ENCODE measurements at regions not wholly inside any gene's neighbourhood (a gene's known extent, or its start where the extent isn't known, plus 50 kb on each side); places are given as distances from the start of the nearest gene placed in this dataset.

DNA sequence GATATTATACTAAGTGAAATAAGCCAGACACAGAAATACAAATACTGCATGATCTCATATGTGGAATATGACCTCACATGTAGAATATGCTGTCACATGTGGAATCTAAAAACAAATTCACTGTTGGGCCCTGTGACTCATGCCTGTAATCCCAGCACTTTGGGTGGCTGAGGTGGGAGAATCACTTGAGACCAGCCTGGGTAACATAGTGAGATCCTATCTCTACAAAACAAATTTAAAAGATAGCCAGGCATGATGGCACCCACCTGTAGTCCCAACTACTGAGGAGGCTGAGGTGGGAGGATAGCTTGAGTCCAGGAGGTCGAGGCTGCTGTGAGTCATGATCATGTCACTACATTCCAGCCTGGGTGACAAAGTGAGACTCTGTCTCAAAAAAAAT, 160.3 kb downstream of the PTEN start:
- DNase-seq (ENCODE audit: extremely low spot score) = no peak
- Histone ChIP-seq H3K27ac (ENCODE audit: low read depth) (no peak overlapping the region), H3K36me3 (ENCODE audit: insufficient read depth) (no peaks in the 10 kb centered on the region), H3K4me1 (ENCODE audit: insufficient read depth) (no peaks in the 10 kb centered on the region), H3K4me3 (ENCODE audit: low read depth, low read length) (no peak overlapping the region)
- 82% methylated on average over 1 of the region's 1 CpG for WGBS

DNA sequence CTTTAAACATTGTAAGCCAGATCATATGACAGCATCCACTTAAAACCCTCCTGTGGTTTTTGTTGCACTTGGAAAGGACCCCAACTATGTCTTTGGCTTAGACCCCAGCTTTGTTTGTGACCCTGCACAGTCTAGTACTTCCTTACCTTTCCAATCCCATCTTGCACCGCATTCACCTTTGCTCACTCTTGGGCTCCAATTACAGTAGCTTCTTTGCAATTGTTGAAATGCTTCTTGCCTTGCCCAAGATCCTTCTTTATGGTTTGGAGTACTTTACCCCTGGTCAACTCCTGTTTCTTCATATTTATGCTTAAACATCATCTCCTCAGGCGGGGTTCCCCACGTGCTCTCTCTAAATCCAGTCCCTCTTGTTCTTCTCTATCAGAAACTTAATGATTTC, 162.6 kb downstream of the PTEN start:
- WGBS = 96% methylated on average over 3 of the region's 3 CpGs
- no peak overlapping the region for H3K27ac ChIP-seq (ENCODE audit: low read depth)
- H3K36me3 ChIP-seq (ENCODE audit: insufficient read depth) = no peaks in the 10 kb centered on the region
- H3K4me3 ChIP-seq (ENCODE audit: low read depth, low read length) = no peak overlapping the region
- no peaks in the 10 kb centered on the region for H3K4me1 ChIP-seq (ENCODE audit: insufficient read depth)
- no peak for DNase-seq (ENCODE audit: extremely low spot score)

DNA sequence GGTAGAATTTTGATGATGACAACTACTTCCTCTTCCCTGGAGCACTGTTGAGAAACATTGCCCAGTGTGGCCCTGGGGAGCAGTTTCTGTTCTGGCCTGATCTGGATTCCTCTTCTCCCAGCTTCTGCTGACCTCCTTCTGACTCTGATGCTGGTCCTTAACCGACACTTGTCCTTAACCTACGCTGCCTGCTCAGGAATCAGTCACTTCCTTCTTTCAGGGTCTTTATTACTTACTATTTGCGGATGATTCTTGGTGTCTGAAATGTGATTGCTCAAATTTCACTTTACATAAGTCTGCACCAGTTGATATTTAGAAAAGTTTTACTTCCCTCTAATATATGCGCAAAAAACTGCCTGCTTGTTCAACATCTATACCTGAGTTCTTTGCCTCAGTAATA, 164.1 kb downstream of the PTEN start:
- 90% methylated on average over 4 of the region's 4 CpGs for WGBS
- H3K27ac ChIP-seq (ENCODE audit: low read depth) = no peak overlapping the region
- no peak for DNase-seq (ENCODE audit: extremely low spot score)
- H3K4me3 ChIP-seq (ENCODE audit: low read depth, low read length) = no peak overlapping the region
- no peaks in the 10 kb centered on the region for H3K4me1 ChIP-seq (ENCODE audit: insufficient read depth)
- no peaks in the 10 kb centered on the region for H3K36me3 ChIP-seq (ENCODE audit: insufficient read depth)

DNA sequence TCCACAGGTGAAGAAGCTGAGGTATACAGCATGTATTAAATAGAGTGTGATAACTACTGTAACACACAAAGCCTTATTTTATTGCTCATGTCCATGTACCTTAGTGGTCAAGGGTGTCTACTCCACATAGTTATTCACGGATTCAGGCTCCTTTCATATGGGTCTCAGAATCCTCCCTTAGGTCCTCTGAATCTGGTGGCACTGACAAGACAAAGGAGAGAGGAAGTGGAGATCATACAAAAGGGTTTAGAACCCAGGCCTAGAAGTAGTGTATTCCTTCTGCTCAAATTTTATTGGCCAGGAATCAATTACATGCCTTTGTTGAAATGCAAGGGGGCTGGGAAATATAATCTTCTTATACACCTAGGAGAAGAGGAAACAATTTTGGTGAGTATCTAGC, 164.6 kb downstream of the PTEN start:
- Histone ChIP-seq H3K4me3 (ENCODE audit: low read depth, low read length) (no peak overlapping the region), H3K4me1 (ENCODE audit: insufficient read depth) (no peaks in the 10 kb centered on the region), H3K36me3 (ENCODE audit: insufficient read depth) (no peaks in the 10 kb centered on the region), H3K27ac (ENCODE audit: low read depth) (no peak overlapping the region)
- WGBS = 85% methylated on average over 1 of the region's 1 CpG
- DNase-seq (ENCODE audit: extremely low spot score) = no peak

DNA sequence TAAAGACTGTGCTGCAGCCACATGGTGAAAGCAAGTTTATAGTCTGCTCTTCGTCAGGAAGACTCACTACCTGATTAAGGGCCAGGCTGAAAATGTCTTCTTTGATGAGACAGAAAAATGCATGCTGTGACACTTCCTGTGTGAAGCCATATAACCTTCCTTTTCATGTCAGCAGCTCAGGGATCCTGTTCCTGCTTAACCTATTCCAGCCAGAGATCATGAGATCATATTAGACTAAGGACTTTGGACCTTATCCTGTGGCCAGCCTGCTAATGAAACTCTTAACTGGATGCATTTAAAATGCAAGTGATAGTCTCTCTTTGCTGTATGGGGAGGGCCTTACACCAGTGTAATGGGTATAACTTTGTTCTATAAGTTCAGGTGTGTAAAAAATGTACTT, 165.2 kb downstream of the PTEN start:
- 74% methylated on average over 1 of the region's 1 CpG for WGBS
- DNase-seq (ENCODE audit: extremely low spot score) = no peak
- H3K36me3 ChIP-seq (ENCODE audit: insufficient read depth) = no peaks in the 10 kb centered on the region

DNA sequence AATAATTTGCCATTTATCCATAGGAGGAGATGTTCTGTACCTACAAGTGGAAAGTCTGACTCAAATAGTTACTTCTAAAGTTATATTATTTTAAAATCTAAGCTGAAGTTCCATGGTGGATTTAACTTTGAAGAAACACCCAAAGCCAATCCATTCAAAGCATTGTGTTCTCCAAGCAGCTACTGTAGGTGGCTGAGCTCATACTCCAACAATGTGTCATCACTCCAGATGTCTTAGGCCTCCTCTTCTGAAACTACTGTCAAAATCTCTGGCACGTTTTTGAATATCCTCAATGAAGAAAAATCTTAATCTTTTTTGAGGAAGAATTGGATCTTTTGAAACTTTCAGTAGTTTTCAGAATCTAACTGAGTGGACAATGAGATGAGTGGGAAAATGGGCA, 169.1 kb downstream of the PTEN start:
- no peak overlapping the region for H3K27ac ChIP-seq (ENCODE audit: low read depth)
- no peaks in the 10 kb centered on the region for H3K36me3 ChIP-seq (ENCODE audit: insufficient read depth)
- WGBS = 53% methylated on average over 1 of the region's 1 CpG
- no peaks in the 10 kb centered on the region for H3K4me1 ChIP-seq (ENCODE audit: insufficient read depth)
- DNase-seq (ENCODE audit: extremely low spot score) = no peak
- no peak overlapping the region for H3K4me3 ChIP-seq (ENCODE audit: low read depth, low read length)

More for the DNA sequence above, 165.2 kb downstream of the PTEN start:
- H3K4me3 ChIP-seq (ENCODE audit: low read depth, low read length) = no peak overlapping the region
- H3K4me1 ChIP-seq (ENCODE audit: insufficient read depth) = no peaks in the 10 kb centered on the region
- H3K27ac ChIP-seq (ENCODE audit: low read depth) = no peak overlapping the region

DNA sequence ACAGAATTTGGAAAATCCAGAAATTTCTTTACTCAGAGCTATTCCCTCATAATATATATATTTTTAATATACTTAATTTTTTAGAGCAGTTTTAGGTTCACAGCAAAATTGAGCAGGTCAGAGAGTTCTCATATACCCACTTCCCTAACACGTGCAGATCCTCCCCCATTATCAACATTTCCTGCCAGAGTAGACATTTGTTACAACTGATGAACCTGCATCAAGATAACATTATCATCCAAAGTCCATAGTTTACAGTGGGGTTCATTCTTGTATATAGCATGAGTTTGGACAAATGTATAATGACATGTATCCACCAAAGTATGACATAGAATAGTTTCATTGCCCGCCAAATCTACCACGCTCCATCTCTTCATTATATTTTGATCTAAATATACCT, 170.0 kb downstream of the PTEN start:
- Histone ChIP-seq H3K4me3 (ENCODE audit: low read depth, low read length) (no peak overlapping the region), H3K4me1 (ENCODE audit: insufficient read depth) (no peaks in the 10 kb centered on the region), H3K27ac (ENCODE audit: low read depth) (no peak overlapping the region), H3K36me3 (ENCODE audit: insufficient read depth) (no peaks in the 10 kb centered on the region)
- WGBS = 84% methylated on average over 3 of the region's 3 CpGs
- DNase-seq (ENCODE audit: extremely low spot score) = no peak

DNA sequence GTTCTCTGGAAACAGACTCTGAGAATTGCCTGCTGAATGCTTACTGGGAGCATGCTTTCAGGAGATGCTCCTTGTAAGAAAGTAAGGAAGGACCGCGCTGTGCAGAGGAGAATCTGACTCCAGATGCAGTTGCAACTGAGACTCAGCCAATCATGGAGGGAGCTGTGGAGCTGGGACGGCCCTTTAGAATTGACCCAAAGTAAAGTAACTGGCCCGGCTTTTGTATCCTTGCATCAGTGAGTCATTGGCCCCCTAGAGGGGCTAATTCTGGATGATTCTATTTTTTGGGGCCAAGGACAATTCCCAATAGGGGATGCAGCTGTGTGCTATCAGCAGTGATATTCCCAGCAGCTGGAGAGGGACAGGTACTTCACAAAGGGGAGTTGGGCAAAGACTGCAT, 170.4 kb downstream of the PTEN start:
- Histone ChIP-seq H3K4me3 (ENCODE audit: low read depth, low read length) (no peak overlapping the region), H3K36me3 (ENCODE audit: insufficient read depth) (no peaks in the 10 kb centered on the region), H3K4me1 (ENCODE audit: insufficient read depth) (no peaks in the 10 kb centered on the region), H3K27ac (ENCODE audit: low read depth) (no peak overlapping the region)
- WGBS = 89% methylated on average over 4 of the region's 4 CpGs
- no peak for DNase-seq (ENCODE audit: extremely low spot score)

DNA sequence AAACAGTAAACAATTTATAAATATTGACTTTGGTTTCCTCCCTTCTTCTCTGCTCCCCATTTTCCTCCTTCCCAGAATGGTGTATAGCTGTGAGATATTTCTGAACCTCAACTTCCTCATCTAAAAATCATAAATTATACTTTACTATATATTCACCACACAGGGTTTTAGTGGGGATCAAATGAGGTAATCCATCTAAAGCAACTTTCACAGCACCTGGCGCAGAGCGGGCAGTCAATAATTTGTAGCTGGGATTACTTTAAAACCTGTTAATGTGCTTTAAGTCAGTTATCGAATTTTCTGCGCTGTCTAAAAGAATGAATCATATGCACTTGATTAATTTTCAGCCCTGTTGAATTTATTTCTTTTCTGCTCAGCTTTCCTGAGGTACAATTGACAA, 172.7 kb downstream of the PTEN start:
- no peak for DNase-seq (ENCODE audit: extremely low spot score)
- WGBS = 95% methylated on average over 4 of the region's 4 CpGs
- Histone ChIP-seq H3K4me1 (ENCODE audit: insufficient read depth) (no peaks in the 10 kb centered on the region), H3K4me3 (ENCODE audit: low read depth, low read length) (no peak overlapping the region), H3K27ac (ENCODE audit: low read depth) (no peak overlapping the region), H3K36me3 (ENCODE audit: insufficient read depth) (no peaks in the 10 kb centered on the region)

DNA sequence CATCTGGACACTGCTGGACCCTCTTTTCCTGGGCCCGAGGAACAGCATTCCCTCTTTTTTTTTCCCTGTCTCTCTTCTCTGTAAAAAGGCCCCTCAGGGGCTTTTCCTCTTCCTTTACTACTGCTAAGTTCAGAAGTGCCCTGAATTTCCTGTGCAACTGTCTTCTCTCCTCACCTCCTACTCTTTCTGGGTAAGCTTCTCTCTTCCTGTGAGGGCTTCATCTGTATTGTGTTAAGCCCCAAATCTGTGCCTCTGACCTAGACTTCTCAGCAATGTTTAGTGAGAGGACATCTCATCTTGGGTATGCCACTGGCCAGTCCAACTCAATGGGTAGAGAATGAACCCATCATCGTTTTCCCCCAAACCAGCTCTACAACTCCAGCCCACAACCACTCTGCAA, 174.2 kb downstream of the PTEN start:
- no peak for DNase-seq (ENCODE audit: extremely low spot score)
- H3K4me1 ChIP-seq (ENCODE audit: insufficient read depth) = peaks cover 2% of the 10 kb centered on the region
- WGBS = 79% methylated on average over 2 of the region's 2 CpGs
- H3K27ac ChIP-seq (ENCODE audit: low read depth) = no peak overlapping the region
- no peaks in the 10 kb centered on the region for H3K36me3 ChIP-seq (ENCODE audit: insufficient read depth)
- no peak overlapping the region for H3K4me3 ChIP-seq (ENCODE audit: low read depth, low read length)

DNA sequence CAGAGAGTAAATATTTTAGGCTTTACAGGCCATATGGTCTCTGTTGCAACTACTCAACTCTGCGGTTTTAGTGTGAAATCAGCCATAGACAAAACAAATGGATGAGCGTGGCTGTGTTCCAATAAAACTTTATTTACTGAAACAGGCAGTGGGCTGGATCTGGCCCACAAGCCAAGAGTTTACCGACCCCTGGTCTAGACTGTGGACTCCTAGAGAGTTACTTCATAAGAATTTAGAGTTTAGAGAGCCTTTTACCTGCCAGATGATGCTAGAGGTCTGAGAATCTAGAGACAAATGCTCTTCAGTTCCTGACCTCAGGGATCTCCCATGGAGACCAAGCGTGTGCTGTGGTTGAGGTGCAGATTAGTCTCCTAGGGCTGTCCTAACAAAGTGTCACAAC, 174.8 kb downstream of the PTEN start:
- Histone ChIP-seq H3K4me1 (ENCODE audit: insufficient read depth) (peaks cover 2% of the 10 kb centered on the region), H3K27ac (ENCODE audit: low read depth) (no peak overlapping the region), H3K4me3 (ENCODE audit: low read depth, low read length) (no peak overlapping the region), H3K36me3 (ENCODE audit: insufficient read depth) (no peaks in the 10 kb centered on the region)
- no peak for DNase-seq (ENCODE audit: extremely low spot score)
- WGBS = 62% methylated on average over 4 of the region's 4 CpGs

DNA sequence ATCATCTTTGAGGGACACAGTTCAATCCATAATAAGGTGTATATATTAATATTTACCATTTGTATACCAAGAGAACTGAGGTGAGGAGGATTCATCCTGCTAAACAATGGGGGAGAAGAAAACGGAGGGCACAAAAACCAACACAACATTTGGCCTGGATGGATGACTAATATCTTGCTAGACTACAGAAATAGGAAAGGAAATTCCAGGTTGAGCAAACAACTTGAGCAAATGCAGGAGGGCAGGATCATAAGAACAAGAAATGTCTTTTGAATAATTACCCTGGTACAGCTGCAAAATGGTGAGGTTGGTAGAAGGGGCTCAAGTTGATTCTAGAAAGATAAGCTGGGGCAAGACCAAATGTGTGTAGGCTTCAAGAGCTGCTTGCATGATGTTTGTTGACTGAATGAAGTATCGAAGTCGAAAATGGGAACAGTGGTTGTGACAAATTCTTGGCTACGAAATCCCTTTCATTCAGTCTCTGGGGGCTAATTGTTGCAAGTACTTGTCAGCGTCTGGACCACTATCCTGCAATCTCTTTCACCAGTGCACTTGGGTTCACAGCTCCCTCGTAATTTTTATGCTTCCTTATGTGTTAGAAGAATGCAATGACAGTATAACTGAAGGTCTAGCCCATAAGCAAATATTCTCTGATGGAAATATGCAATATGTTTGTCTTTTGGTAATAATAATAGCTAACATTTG, 176.2 kb downstream of the PTEN start:
- WGBS = 76% methylated on average over 6 of the region's 6 CpGs
- no peaks in the 10 kb centered on the region for H3K36me3 ChIP-seq (ENCODE audit: insufficient read depth)
- DNase-seq (ENCODE audit: extremely low spot score) = no peak
- no peak overlapping the region for H3K27ac ChIP-seq (ENCODE audit: low read depth)
- peaks cover 2% of the 10 kb centered on the region for H3K4me1 ChIP-seq (ENCODE audit: insufficient read depth)
- H3K4me3 ChIP-seq (ENCODE audit: low read depth, low read length) = no peak overlapping the region

DNA sequence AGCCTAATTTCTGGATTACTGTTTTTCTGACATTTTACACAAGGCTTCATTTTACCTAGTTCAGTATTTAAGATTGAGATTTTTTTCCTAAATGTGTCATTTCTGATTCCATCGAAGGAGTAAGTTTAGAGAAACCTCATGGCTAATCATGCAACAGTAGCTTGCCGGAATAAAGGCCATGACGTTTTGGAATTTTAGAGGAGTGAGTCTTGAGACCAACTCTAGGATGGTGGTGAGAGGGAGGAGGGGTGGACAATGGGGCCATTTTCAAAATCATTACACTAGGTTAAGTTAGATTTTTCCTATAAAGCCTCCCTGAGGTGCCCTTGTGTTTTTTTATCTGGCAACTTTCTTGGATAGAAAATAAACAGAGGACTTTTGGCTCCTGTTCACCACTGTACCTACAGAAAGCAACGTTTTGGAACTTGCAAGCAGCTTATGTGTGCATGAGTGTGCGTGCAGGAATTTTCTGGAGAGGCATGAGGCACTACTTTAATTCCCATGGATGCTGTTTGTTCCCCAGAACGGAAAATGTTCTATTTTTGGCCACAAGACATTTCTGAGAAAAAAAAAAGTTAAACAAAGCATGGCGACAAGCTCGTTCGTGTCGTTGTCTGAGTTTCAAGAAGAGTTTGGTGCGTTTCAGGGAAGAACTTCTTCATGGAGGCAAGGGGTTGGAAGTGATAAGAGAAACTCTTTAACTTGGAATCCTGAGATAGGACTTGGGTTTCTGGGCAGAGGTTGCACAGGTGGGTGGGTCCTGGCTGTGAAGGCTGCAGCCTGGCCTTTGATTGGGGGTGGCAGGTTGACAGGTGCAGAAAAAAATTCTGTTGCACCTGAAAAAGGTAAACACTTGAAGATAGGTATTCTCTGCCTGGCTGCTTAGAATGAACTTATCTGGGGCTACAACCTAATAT, 178.1 kb downstream of the PTEN start:
- DNase-seq (ENCODE audit: extremely low spot score) = no peak

More for the DNA sequence above, 178.1 kb downstream of the PTEN start:
- peaks cover 2% of the 10 kb centered on the region for H3K4me1 ChIP-seq (ENCODE audit: insufficient read depth)
- no peak overlapping the region for H3K4me3 ChIP-seq (ENCODE audit: low read depth, low read length)
- 52% methylated on average over 11 of the region's 11 CpGs for WGBS
- no peak overlapping the region for H3K27ac ChIP-seq (ENCODE audit: low read depth)
- no peaks in the 10 kb centered on the region for H3K36me3 ChIP-seq (ENCODE audit: insufficient read depth)

Data from urinary bladder (tissue), 3 donors.